HG03025 (cell line): ENCODE measurements at regions not wholly inside any gene's neighbourhood (a gene's known extent, or its start where the extent isn't known, plus 50 kb on each side); places are given as distances from the start of the nearest gene placed in this dataset.

Experiments
- ATAC-seq: cut with Tn5 transposase; IDR thresholded peaks from one replicate; pipeline ENCODE4 v1.9.1; 2021; ENCODE audit warnings: mild to moderate bottlenecking, moderate library complexity; ENCODE audit not compliant: unreplicated experiment, low FRiP score

- ATAC-seq = no peak
These were observed 335.6 kb upstream of the SLC16A7 start for GRCh38 chr12:59260202-59260601.

DNA sequence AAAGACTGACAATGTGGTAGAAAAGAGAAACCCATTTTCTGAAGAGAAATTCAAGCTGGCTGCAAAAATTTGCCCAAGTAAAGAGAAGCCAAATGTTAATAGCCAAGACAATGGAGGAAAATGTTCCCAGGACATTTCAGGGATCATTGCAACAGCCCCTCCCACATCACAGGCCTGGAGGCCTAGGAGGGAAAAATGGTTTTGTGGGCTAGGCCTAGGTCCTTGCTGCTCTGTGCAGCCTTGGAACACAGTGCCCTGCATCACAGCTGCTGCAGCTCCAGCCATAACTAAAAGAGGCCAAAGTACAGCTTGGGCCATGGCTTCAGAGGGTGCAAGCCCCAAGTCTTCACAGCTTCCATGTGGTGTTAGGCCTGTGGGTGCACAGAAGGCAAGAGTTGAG is 332.4 kb upstream of the LRIG3 start:
- no peak for ATAC-seq

GRCh38 chr12:59250766-59251165 is 330.5 kb upstream of the LRIG3 start:
- no peak for ATAC-seq

DNA sequence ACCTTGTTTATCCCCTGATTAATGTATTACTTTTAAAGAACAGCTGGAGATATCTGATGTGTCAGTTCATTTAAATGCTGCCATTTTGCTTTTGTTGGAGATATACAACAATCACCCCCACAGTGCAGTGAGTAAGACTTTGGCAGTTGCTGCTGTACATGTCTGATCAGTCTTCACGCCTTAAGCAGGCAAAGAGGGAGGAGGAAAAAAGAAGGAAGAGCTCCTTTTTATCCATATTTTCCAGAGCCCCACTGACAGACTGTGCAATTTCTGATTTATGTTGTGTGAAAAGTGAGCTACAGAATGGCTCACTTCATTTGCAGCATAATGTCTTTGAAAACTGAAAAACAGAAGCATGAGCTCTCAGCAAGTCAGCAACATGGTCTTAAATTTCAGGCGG is 319.7 kb upstream of the LRIG3 start:
- ATAC-seq = no peak

DNA sequence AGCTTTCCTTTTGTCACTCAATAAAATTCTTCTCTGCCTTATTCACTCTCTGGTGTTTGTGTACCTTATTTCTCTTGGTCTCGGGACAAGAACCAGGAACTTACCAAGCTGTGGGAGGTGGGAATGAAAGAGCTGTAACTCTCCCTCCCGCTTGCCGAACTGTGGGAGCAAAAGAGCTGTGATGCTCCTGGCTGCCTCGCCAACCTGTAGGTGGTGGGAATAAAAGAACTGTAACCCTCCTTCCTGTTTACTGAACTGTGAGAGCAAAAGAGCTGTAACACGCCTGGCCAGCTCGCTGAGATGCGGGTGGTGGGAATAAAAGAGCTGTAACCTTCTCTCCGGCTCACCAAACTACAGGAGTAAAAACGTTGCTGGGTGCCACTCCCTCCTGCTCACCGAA is 314.1 kb upstream of the LRIG3 start:
- no peak for ATAC-seq

DNA sequence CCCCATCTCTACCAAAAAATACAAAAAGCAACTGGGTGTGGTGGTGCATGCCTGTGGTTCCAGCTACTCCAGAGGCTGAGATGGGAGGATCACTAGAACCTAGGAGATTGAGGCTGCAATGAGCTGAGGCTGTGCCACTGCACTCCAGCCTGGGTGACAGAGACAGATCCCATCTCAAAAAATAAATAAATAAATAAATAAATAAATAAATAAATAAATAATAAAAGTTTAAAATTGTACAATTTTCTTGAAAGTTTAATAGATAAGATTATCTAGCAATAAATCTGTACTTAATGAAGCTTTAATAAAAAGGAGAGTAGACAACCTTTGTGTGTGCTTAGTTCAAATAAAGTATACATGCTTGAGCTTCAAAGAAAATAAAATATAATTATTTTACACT is 310.0 kb upstream of the LRIG3 start:
- no peak for ATAC-seq

GRCh38 chr12:59219148-59219547 is 298.8 kb upstream of the LRIG3 start:
- no peak for ATAC-seq

- no peak for ATAC-seq
These were observed 276.7 kb upstream of the LRIG3 start for GRCh38 chr12:59196989-59197388.

GRCh38 chr12:59194794-59195193 is 274.5 kb upstream of the LRIG3 start:
- ATAC-seq = no peak

GRCh38 chr12:59193476-59194050 is 273.3 kb upstream of the LRIG3 start:
- ATAC-seq = no peak

DNA sequence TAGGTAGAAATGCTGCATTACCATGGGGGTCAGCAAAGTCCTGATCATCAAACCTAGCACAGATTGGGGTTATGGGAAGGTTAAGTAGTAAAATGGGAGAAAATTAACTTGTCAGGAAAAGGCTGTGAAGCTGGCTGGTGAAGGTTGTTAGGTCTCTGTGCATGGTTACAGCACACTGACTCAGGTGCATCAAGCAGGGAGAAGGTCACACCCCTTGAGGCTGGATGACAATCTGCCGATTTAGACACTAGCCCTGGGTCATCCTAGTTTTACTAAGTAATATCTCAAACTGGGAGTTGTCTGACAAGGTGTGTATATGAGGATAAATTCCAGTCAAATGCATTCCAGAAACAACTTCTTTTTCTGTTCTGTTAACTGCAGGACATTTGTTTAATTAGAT is 271.1 kb upstream of the LRIG3 start:
- no peak for ATAC-seq

GRCh38 chr12:59186451-59186850 is 266.1 kb upstream of the LRIG3 start:
- ATAC-seq = no peak

DNA sequence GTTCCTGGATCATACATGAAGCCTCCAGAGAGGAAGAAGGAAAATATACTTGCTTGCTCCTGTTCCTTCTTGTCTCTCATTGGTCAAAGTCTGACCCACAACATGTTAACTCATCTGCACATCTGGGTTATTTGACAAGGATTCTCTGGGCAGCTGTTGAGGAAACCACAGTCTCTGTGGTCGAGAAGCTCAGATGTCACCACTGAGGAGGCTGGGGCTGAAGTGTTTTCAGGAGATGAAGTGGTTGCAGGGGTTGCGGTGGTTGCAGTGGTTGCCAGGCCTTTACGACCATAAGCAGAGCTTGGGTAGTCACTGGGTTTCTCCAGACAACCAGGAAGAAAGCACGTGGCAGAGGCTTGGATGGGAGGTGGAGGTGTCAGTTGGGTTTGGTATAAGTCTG is 265.0 kb upstream of the LRIG3 start:
- no peak for ATAC-seq

DNA sequence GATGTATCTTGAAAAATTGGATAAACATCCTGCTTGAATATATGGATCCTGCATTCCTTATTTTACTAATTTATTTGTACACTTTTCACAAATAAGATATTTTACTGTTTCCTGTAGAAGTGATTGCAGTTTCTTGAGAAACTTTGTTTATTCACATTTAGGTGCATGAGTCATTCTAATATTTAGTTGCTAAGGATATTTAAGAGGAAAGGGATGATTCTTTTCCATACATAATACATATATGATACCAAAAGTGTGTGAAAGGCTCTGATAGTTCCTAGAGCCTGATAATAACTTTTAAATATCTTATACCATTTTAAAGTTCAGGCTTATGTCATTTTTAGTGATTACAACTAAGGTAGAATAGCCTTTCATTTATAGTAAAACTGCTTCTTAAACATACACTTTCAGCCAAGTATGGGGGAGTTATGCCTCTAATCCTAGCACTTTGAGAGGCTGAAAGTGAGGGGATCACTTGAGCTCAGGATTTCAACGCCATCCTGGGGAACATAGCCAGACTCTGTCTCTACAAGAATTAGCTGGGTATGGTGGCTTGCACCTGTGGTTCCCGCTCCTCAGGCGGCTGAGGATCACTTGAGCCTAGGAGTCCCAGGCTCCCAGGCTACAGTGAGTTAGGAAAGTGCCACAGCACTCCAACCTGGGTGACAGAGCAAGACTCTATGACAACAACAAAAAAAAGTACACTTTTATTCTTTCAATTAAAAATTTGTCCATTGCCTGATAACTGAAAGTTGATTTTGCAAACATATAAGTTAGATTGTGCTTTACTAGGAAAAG is 262.6 kb upstream of the LRIG3 start:
- ATAC-seq = no peak

GRCh38 chr12:59182191-59182590 is 261.9 kb upstream of the LRIG3 start:
- ATAC-seq = no peak

GRCh38 chr12:59181196-59181777 is 261.0 kb upstream of the LRIG3 start:
- no peak for ATAC-seq

DNA sequence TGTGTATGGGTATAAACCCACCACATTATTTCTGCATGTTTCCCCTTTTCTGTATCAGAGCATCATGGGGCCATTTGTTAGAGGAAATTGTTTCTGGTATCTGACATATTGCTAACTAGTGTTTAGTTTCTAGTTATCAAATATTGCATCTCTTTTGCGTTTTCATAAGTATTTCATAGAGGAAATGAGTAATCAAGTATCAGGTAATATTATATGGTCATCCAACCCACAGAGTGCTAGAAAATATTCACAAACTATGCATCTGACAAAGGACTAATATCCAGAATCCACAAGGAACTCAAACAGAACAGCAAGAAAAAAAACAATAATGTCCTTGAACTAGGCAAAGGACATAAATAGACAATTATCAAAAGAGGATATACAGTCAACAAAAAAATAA is 258.9 kb upstream of the LRIG3 start:
- ATAC-seq = no peak

- no peak for ATAC-seq
These were observed 253.4 kb upstream of the LRIG3 start for GRCh38 chr12:59173695-59174094.

GRCh38 chr12:59168647-59169046 is 248.3 kb upstream of the LRIG3 start:
- ATAC-seq = no peak

DNA sequence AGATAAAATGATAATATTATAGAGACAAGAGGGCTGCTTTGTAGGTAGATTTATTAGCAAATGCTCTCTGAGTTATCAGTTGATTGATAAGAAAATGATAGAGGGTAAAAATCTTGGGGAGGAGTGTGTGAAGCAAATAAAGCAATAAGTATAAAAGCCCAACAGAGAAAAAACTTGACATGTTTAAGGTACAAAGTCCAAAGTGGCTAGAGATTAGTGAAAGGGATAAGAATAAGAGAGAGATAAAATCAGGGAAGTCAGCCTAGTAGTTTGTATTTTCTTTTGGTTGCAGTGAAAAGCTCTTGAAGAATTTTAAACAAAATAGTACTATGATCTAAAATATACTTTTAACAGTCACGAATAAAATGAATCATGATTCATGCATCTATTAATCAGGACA is 246.2 kb upstream of the LRIG3 start:
- ATAC-seq = no peak

GRCh38 chr12:59164991-59165718 is 244.9 kb upstream of the LRIG3 start:
- ATAC-seq = no peak
